Mucosa of descending colon (tissue), 3 donors: ENCODE measurements at regions not wholly inside any gene's neighbourhood (a gene's known extent, or its start where the extent isn't known, plus 50 kb on each side); places are given as distances from the start of the nearest gene placed in this dataset.
A peak's percentile ranks its signal among the peaks of the same experiment; 100 is the strongest.

Experiments
- ATAC-seq: fragments of 200-7000 bp; cut with Tn5 transposase; one replicate; pipeline ENCODE4 v1.9.1; 2020; ENCODE audit warnings: mild to moderate bottlenecking, moderate library complexity
- DNase-seq, 3 donors: peaks; one replicate each; pipeline ENCODE4 v3.0.0-alpha.2; 2020
- H3K36me3 ChIP-seq: fragments of 200-600 bp; one replicate; pipeline ENCODE4 v1.8.0; 2021; ENCODE audit warnings: low read depth, mild to moderate bottlenecking
- H3K4me1 ChIP-seq: fragments of 200-600 bp; one replicate; pipeline ENCODE4 v1.8.0; 2021; ENCODE audit warnings: low read depth, mild to moderate bottlenecking
- H3K4me3 ChIP-seq: fragments of 200-600 bp; one replicate; pipeline ENCODE4 v1.8.0; 2021; ENCODE audit warnings: mild to moderate bottlenecking
- H3K9me3 ChIP-seq: fragments of 200-600 bp; one replicate; pipeline ENCODE4 v1.8.0; 2021; ENCODE audit warnings: mild to moderate bottlenecking
- intact Hi-C, 2 donors: fragments of 100-400 bp; cut with DNase I in 1 of 2; cut with micrococcal nuclease in 1 of 2; formaldehyde crosslinking; loops; one replicate each; pipeline versions ENCODE4 v1.11.0 to v1.11.1; 2022; cut with DNase I, micrococcal nuclease
- TF ChIP-seq, protein P1 (sequence below): fragments of 200-600 bp; IDR thresholded peaks from one replicate; pipeline ENCODE4 v1.8.0; 2022; ENCODE audit warnings: antibody characterized with exemption, mild to moderate bottlenecking
- donor health status: DM: no; HTN: no; CAD: no; lungs with moderate emphysema.
- donor health status: DM: no; HTN: no; CAD: no.
- donor health status: DM: no; HTN: yes; CAD: no.

DNA sequence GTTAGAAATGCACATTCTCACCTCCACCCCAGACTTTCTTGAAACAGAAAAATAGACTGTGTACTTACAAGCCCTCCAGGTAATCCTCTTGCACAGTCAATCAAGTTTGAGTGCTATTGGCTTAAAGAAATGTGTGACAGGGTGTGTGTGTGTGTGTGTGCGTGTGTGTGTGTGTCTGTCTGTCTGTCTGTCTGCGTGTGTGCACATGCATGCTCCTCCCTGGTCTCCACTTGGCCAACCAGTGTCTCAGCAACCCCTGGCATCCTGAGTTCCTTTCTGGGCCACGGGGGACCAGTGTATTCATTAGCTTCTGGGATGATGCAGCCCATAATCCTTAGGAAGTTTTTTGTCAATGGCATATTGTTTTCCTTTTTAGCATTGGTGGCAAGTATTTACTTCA is 128.8 kb upstream of the IL12A start:
- TF ChIP-seq, protein P1, sequence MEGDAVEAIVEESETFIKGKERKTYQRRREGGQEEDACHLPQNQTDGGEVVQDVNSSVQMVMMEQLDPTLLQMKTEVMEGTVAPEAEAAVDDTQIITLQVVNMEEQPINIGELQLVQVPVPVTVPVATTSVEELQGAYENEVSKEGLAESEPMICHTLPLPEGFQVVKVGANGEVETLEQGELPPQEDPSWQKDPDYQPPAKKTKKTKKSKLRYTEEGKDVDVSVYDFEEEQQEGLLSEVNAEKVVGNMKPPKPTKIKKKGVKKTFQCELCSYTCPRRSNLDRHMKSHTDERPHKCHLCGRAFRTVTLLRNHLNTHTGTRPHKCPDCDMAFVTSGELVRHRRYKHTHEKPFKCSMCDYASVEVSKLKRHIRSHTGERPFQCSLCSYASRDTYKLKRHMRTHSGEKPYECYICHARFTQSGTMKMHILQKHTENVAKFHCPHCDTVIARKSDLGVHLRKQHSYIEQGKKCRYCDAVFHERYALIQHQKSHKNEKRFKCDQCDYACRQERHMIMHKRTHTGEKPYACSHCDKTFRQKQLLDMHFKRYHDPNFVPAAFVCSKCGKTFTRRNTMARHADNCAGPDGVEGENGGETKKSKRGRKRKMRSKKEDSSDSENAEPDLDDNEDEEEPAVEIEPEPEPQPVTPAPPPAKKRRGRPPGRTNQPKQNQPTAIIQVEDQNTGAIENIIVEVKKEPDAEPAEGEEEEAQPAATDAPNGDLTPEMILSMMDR: no peak
- DNase-seq (no peak), ATAC-seq (no peak)
- no peaks in the 10 kb centered on the region for H3K4me1 ChIP-seq
- H3K4me3 ChIP-seq: no peak overlapping the region
- H3K9me3 ChIP-seq: no peaks in the 10 kb centered on the region
- no peaks in the 10 kb centered on the region for H3K36me3 ChIP-seq
- intact Hi-C loops: no loop called here

DNA sequence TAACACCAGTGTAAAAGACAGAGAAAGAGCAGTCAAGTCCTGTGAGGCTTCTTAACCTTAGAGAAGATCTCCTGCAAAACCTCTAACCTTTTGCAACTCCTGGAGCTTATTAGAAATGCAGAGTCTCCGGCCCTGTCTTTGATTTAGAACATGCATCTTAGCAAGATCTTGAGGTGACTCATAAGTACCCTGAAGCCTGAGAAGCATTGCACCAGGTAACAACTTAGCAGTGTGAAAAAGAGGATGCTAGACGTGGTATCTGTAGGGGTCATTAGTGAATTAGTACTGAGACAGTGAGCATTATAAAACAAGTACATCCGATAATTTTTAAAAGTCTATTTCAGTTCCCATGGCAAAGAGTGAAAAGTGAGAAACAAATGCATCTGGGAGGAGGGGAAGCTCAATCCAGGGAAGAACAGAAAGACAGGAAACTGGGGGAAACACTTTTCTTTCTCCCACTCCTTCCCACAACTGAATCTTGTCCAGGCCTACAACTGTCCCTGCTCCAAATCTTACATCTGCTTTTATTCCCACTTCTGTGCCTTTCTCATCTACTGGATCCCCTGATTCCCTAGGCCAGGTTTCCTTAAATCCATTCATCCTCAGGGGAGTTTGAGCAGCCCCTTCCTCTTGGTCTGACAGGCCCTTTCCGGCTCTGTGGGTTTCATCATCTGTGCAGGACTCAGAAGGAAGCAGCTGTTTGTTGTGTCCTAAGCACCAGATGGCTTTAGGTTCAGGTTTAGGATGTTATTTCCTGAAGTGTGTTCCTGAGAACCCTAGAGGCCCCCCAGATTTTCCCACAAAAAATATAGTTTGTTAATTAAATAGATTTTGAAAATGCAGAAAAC is 128.1 kb upstream of the IL12A start:
- Histone ChIP-seq H3K36me3 (no peaks in the 10 kb centered on the region), H3K4me1 (no peaks in the 10 kb centered on the region), H3K4me3 (no peak overlapping the region), H3K9me3 (no peaks in the 10 kb centered on the region)
- intact Hi-C loops: no loop called here
- DNase-seq (no peak), ATAC-seq (no peak)
- TF ChIP-seq, protein P1: no peak

DNA sequence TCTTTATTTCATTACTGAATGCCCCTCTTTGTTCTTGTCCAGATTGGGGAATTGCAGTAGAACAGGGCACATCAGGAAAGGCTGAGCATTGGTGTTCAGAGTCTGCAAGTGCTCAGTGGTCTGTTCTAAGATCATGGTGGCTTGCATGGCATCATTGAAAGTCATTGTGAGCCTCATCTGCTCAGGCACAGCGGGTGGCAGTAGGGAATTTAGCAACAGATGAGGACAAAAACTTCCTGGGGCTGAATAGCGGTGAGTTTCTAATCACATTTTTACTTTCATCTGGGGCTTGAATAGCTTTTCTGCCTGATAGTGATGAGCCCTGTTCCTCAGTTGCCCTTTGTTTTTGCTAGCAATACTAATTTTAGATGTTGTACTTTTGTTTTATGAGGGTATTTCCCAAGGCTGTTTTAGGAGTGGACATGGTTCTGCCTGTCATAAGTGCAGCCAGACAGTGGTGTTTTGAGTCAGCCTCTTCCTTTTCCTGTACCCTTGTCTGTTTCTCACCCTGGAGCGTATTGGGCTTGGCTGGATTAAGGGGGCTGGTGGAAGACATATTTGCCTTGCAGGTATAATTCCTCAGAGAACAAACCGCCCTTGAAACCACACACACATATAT is 127.2 kb upstream of the IL12A start:
- TF ChIP-seq, protein P1: no peak
- H3K36me3 ChIP-seq: no peaks in the 10 kb centered on the region
- DNase-seq: no peak
- H3K4me1 ChIP-seq: no peaks in the 10 kb centered on the region
- no peaks in the 10 kb centered on the region for H3K9me3 ChIP-seq
- intact Hi-C loops: no loop called here
- H3K4me3 ChIP-seq: no peak overlapping the region
- no peak for ATAC-seq

DNA sequence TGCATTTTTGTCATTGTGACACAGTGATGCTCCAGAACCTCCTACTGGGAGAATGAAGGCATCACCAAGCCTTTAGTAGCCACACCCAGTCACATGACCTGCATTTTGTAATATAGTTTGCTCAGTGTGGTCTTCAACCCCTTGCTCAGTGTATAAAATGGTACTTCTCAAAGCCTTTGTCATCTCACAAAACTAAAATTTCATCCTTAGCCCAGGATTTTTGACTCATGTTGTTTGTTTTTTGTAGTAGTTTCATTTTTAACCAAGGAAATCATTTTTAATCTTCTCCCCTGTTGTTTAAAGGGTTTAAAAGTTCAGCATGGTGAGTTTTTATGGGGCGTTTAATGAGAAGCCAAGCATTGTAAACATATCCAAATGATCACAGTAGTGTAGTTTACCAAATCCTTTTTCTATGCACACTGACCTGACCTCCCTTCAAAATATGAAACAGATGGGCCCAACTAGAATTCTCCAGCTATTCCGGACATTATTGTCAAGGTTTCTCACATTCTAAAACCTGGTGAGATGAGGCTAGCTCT is 123.5 kb upstream of the IL12A start:
- Histone ChIP-seq H3K4me3 (no peak overlapping the region), H3K4me1 (no peaks in the 10 kb centered on the region), H3K9me3 (no peaks in the 10 kb centered on the region), H3K36me3 (no peaks in the 10 kb centered on the region)
- TF ChIP-seq, protein P1: no peak
- peak; percentile 31 for ATAC-seq
- no peak for DNase-seq
- intact Hi-C loops: no loop called here

GRCh38 chr3:159866201-159866746 is 122.4 kb upstream of the IL12A start:
- ATAC-seq (no peak), DNase-seq (no peak)
- Histone ChIP-seq H3K9me3 (no peaks in the 10 kb centered on the region), H3K36me3 (no peaks in the 10 kb centered on the region), H3K4me1 (no peaks in the 10 kb centered on the region), H3K4me3 (no peak overlapping the region)
- intact Hi-C loops: no loop called here
- TF ChIP-seq, protein P1: no peak
